Sigmoid colon (tissue), 4 donors: ENCODE measurements at regions not wholly inside any gene's neighbourhood (a gene's known extent, or its start where the extent isn't known, plus 50 kb on each side); places are given as distances from the start of the nearest gene placed in this dataset.

Experiments used
- CTCF ChIP-seq, 4 experiments: fragments of 450-650 bp in 3 of 4; fragments of 200-600 bp in 1 of 4; IDR thresholded peaks; one replicate each; pipeline ENCODE4 v1.5.1; 2016 to 2019; ENCODE audit warnings: antibody characterized with exemption in 4 of 4, mild to moderate bottlenecking in 3 of 4, moderate library complexity in 2 of 4
- POLR2AphosphoS5 ChIP-seq, 4 donors: sonication (generic); formaldehyde crosslinking; IDR thresholded peaks; one replicate each; pipeline ENCODE4 v1.6.1; 2017; ENCODE audit warnings: antibody characterized with exemption in 4 of 4

GRCh38 chr5:31107091-31107518 is 86.4 kb upstream of the CDH6 start:
- TF ChIP-seq CTCF (IDR thresholded peaks at IDR 0.05) (no peak), POLR2AphosphoS5 (IDR thresholded peaks at IDR 0.05) (no peak)
